Karpas-422 (cell line): ENCODE measurements at regions not wholly inside any gene's neighbourhood (a gene's known extent, or its start where the extent isn't known, plus 50 kb on each side); places are given as distances from the start of the nearest gene placed in this dataset.

ENCODE experiments used
- DNase-seq: peaks from one replicate; pipeline ENCODE4 v3.0.0-alpha.2; 2015
- H2AFZ ChIP-seq: fragments of 200-600 bp; sonication (generic); 2 replicates; pipeline ENCODE4 v1.6.1; 2014; ENCODE audit warnings: antibody characterized with exemption, low read length, mixed read lengths
- H3K27ac ChIP-seq: fragments of 200-600 bp; sonication (generic); 2 replicates; pipeline ENCODE4 v1.5.1; 2014; ENCODE audit warnings: mild to moderate bottlenecking, low read length, moderate library complexity
- H3K27me3 ChIP-seq: fragments of 200-600 bp; sonication (generic); 2 replicates; pipeline ENCODE4 v1.6.1; 2014; ENCODE audit warnings: low read length, mixed read lengths
- H3K36me3 ChIP-seq: fragments of 200-600 bp; sonication (generic); 2 replicates; pipeline ENCODE4 v1.6.1; 2014; ENCODE audit warnings: low read length, mixed read lengths; ENCODE audit not compliant: insufficient read depth
- H3K4me1 ChIP-seq: fragments of 200-600 bp; sonication (generic); 2 replicates; pipeline ENCODE4 v1.6.1; 2014; ENCODE audit warnings: mild to moderate bottlenecking, low read length, mixed read lengths
- H3K4me2 ChIP-seq: fragments of 200-600 bp; sonication (generic); 2 replicates; pipeline ENCODE4 v1.6.1; 2014; ENCODE audit warnings: low read length, low read depth, mild to moderate bottlenecking; ENCODE audit not compliant: poor library complexity, severe bottlenecking
- H3K4me3 ChIP-seq: fragments of 200-600 bp; sonication (generic); 2 replicates; pipeline ENCODE4 v1.5.1; 2014; ENCODE audit warnings: mild to moderate bottlenecking, antibody characterized with exemption, low read length, mixed read lengths
- H3K79me2 ChIP-seq: fragments of 200-600 bp; sonication (generic); 2 replicates; pipeline ENCODE4 v1.6.1; 2014; ENCODE audit warnings: mild to moderate bottlenecking, low read length, mixed read lengths
- H3K9ac ChIP-seq: fragments of 200-600 bp; sonication (generic); 2 replicates; pipeline ENCODE4 v1.6.0; 2014; ENCODE audit warnings: low read length
- H3K9me2 ChIP-seq: fragments of 200-600 bp; sonication (generic), shearing (Covaris generic); replicated peaks from 2 replicates; pipeline ENCODE4 v1.6.0; 2014; ENCODE audit warnings: mild to moderate bottlenecking, low read length, moderate library complexity; ENCODE audit not compliant: insufficient read depth
- H3K9me3 ChIP-seq: fragments of 300-700, 200-600 bp; sonication (generic); 2 replicates; pipeline ENCODE4 v1.6.1; 2014; ENCODE audit warnings: low read length, mixed read lengths
- H4K20me1 ChIP-seq: fragments of 200-600 bp; sonication (generic); 2 replicates; pipeline ENCODE4 v1.6.1; 2014; ENCODE audit warnings: mild to moderate bottlenecking, antibody characterized with exemption, low read length, low read depth; ENCODE audit not compliant: insufficient read depth

- H3K27me3 ChIP-seq, result no peaks in the 10 kb centered on the region
- H3K36me3 ChIP-seq, result no peaks in the 10 kb centered on the region
- no peak overlapping the region for H3K4me3 ChIP-seq
- no peak overlapping the region for H3K4me2 ChIP-seq
- H3K9ac ChIP-seq, result no peak overlapping the region
- no peak overlapping the region for H2AFZ ChIP-seq
- H3K79me2 ChIP-seq, result no peaks in the 10 kb centered on the region
- H3K27ac ChIP-seq, result no peak overlapping the region
- no peaks in the 10 kb centered on the region for H3K9me3 ChIP-seq
- no peak for DNase-seq
- no peaks in the 10 kb centered on the region for H4K20me1 ChIP-seq
- no peaks in the 10 kb centered on the region for H3K9me2 ChIP-seq
- H3K4me1 ChIP-seq, result no peaks in the 10 kb centered on the region
Measured at GRCh38 chr5:97427235-97427634, 244.2 kb upstream of the RIOK2 start.

- no peak overlapping the region for H3K9ac ChIP-seq
- H3K27me3 ChIP-seq, result no peaks in the 10 kb centered on the region
- H3K36me3 ChIP-seq, result no peaks in the 10 kb centered on the region
- H3K4me2 ChIP-seq, result no peak overlapping the region
- H3K9me3 ChIP-seq, result no peaks in the 10 kb centered on the region
- no peaks in the 10 kb centered on the region for H3K79me2 ChIP-seq
- H4K20me1 ChIP-seq, result no peaks in the 10 kb centered on the region
- no peak overlapping the region for H3K4me3 ChIP-seq
- no peaks in the 10 kb centered on the region for H3K9me2 ChIP-seq
- H2AFZ ChIP-seq, result no peak overlapping the region
- DNase-seq, result no peak
- no peak overlapping the region for H3K27ac ChIP-seq
- no peaks in the 10 kb centered on the region for H3K4me1 ChIP-seq
Measured at GRCh38 chr5:97434021-97434420, 251.0 kb upstream of the RIOK2 start.

- Histone ChIP-seq H3K4me1 (no peaks in the 10 kb centered on the region), H3K9me2 (no peaks in the 10 kb centered on the region; the same call in 1 of the 2 replicates), H3K36me3 (no peaks in the 10 kb centered on the region), H3K9ac (no peak overlapping the region), H2AFZ (no peak overlapping the region), H4K20me1 (no peaks in the 10 kb centered on the region), H3K27me3 (no peaks in the 10 kb centered on the region), H3K4me2 (no peak overlapping the region), H3K4me3 (no peak overlapping the region), H3K79me2 (no peaks in the 10 kb centered on the region), H3K9me3 (no peaks in the 10 kb centered on the region), H3K27ac (no peak overlapping the region)
- no peak for DNase-seq
Measured at GRCh38 chr5:97436405-97436804, 253.4 kb upstream of the RIOK2 start.

- no peaks in the 10 kb centered on the region for H3K27me3 ChIP-seq
- H3K4me1 ChIP-seq, result no peaks in the 10 kb centered on the region
- H3K9me2 ChIP-seq, result no peaks in the 10 kb centered on the region; the same call in 1 of the 2 replicates
- no peaks in the 10 kb centered on the region for H3K9me3 ChIP-seq
- H4K20me1 ChIP-seq, result no peaks in the 10 kb centered on the region
- H3K4me2 ChIP-seq, result no peak overlapping the region
- H3K9ac ChIP-seq, result no peak overlapping the region
- H3K79me2 ChIP-seq, result no peaks in the 10 kb centered on the region
- no peaks in the 10 kb centered on the region for H3K36me3 ChIP-seq
- no peak overlapping the region for H2AFZ ChIP-seq
- DNase-seq, result no peak
- no peak overlapping the region for H3K27ac ChIP-seq
- no peak overlapping the region for H3K4me3 ChIP-seq
Measured at GRCh38 chr5:97443740-97444139, 260.7 kb upstream of the RIOK2 start.

- Histone ChIP-seq H4K20me1 (no peaks in the 10 kb centered on the region), H3K9ac (no peak overlapping the region), H3K9me3 (no peaks in the 10 kb centered on the region), H3K36me3 (no peaks in the 10 kb centered on the region), H2AFZ (no peak overlapping the region), H3K4me2 (no peak overlapping the region), H3K4me3 (no peak overlapping the region), H3K27me3 (no peaks in the 10 kb centered on the region), H3K4me1 (no peaks in the 10 kb centered on the region), H3K9me2 (no peaks in the 10 kb centered on the region), H3K79me2 (no peaks in the 10 kb centered on the region), H3K27ac (no peak overlapping the region)
- no peak for DNase-seq
Measured at GRCh38 chr5:97449172-97449571, 266.1 kb upstream of the RIOK2 start.

GRCh38 chr5:97452646-97453045, 269.6 kb upstream of the RIOK2 start:
- H3K79me2 ChIP-seq, result no peaks in the 10 kb centered on the region
- no peak overlapping the region for H3K9ac ChIP-seq
- no peaks in the 10 kb centered on the region for H4K20me1 ChIP-seq
- no peaks in the 10 kb centered on the region for H3K9me2 ChIP-seq
- no peak for DNase-seq
- no peak overlapping the region for H2AFZ ChIP-seq
- H3K4me3 ChIP-seq, result no peak overlapping the region
- H3K4me2 ChIP-seq, result no peak overlapping the region
- no peaks in the 10 kb centered on the region for H3K36me3 ChIP-seq
- no peaks in the 10 kb centered on the region for H3K9me3 ChIP-seq
- H3K27me3 ChIP-seq, result no peaks in the 10 kb centered on the region
- H3K27ac ChIP-seq, result no peak overlapping the region
- H3K4me1 ChIP-seq, result no peaks in the 10 kb centered on the region

- Histone ChIP-seq H4K20me1 (no peaks in the 10 kb centered on the region), H3K4me1 (no peaks in the 10 kb centered on the region), H3K4me3 (no peak overlapping the region), H3K36me3 (no peaks in the 10 kb centered on the region), H3K9me3 (no peaks in the 10 kb centered on the region), H3K27ac (no peak overlapping the region), H3K4me2 (no peak overlapping the region), H3K9me2 (no peaks in the 10 kb centered on the region), H3K79me2 (no peaks in the 10 kb centered on the region), H3K27me3 (no peaks in the 10 kb centered on the region), H2AFZ (no peak overlapping the region), H3K9ac (no peak overlapping the region)
- DNase-seq, result no peak
Measured at GRCh38 chr5:97453263-97453662, 270.2 kb upstream of the RIOK2 start.

GRCh38 chr5:97454015-97454414, 271.0 kb upstream of the RIOK2 start:
- Histone ChIP-seq H2AFZ (no peak overlapping the region), H3K9me3 (no peaks in the 10 kb centered on the region), H3K4me1 (no peaks in the 10 kb centered on the region), H3K9ac (no peak overlapping the region), H3K4me3 (no peak overlapping the region), H3K27me3 (no peaks in the 10 kb centered on the region), H3K27ac (no peak overlapping the region), H4K20me1 (no peaks in the 10 kb centered on the region), H3K79me2 (no peaks in the 10 kb centered on the region), H3K36me3 (no peaks in the 10 kb centered on the region), H3K9me2 (no peaks in the 10 kb centered on the region), H3K4me2 (no peak overlapping the region)
- DNase-seq, result no peak

GRCh38 chr5:97455996-97456395, 272.9 kb upstream of the RIOK2 start:
- H3K4me2 ChIP-seq, result no peak overlapping the region
- no peaks in the 10 kb centered on the region for H3K4me1 ChIP-seq
- H3K9me3 ChIP-seq, result no peaks in the 10 kb centered on the region
- no peak overlapping the region for H3K9ac ChIP-seq
- H3K9me2 ChIP-seq, result no peaks in the 10 kb centered on the region
- no peak overlapping the region for H3K4me3 ChIP-seq
- H3K36me3 ChIP-seq, result no peaks in the 10 kb centered on the region
- H4K20me1 ChIP-seq, result no peaks in the 10 kb centered on the region
- no peaks in the 10 kb centered on the region for H3K79me2 ChIP-seq
- DNase-seq, result no peak
- H2AFZ ChIP-seq, result no peak overlapping the region
- no peak overlapping the region for H3K27ac ChIP-seq
- H3K27me3 ChIP-seq, result no peaks in the 10 kb centered on the region
